H1 (cell line): ENCODE measurements at regions not wholly inside any gene's neighbourhood (a gene's known extent, or its start where the extent isn't known, plus 50 kb on each side); places are given as distances from the start of the nearest gene placed in this dataset.

Source experiments
- CTCF ChIA-PET: fragments of 300-600 bp; sonication (Branson Sonifier 250); formaldehyde crosslinking; loops from one replicate; lab custom pipeline; 2021; ENCODE audit not compliant: partially characterized antibody; lab: Charles Lee
- POLR2A ChIA-PET: fragments of 300-600 bp; sonication (Branson Sonifier 250); formaldehyde crosslinking; loops from one replicate; lab custom pipeline; 2021; ENCODE audit warnings: inconsistent platforms; ENCODE audit not compliant: partially characterized antibody; lab: Charles Lee
- DNase-seq, 2 experiments: peaks; one replicate each; pipeline versions ENCODE4 v3.0.0 to v3.0.0-alpha.2; 2010 to 2022; ENCODE audit warnings: low spot score in 2 of 2, low read depth in 1 of 2, mixed read lengths in 1 of 2
- FAIRE-seq: peaks from 2 replicates; lab custom pipeline; 2011; peaks lifted over from hg19 to GRCh38; lab: Jason Lieb, UNC
- H2AFZ ChIP-seq: 2 replicates; pipeline ENCODE4 v1.8.1; 2012; ENCODE audit warnings: low read length, inconsistent platforms
- H2AK5ac ChIP-seq: 2 replicates; pipeline ENCODE4 v1.6.1; 2013; ENCODE audit warnings: low read depth, low read length
- H2BK120ac ChIP-seq: replicated peaks from 2 replicates; pipeline ENCODE3; 2013; ENCODE audit warnings: low read depth, low read length, inconsistent platforms
- H2BK12ac ChIP-seq: 2 replicates; pipeline ENCODE4 v1.6.1; 2013; ENCODE audit warnings: low read depth, low read length
- H2BK15ac ChIP-seq: 2 replicates; pipeline ENCODE4 v1.6.1; 2013; ENCODE audit warnings: low read length
- H2BK20ac ChIP-seq: 2 replicates; pipeline ENCODE4 v1.6.1; 2013; ENCODE audit warnings: low read length
- H2BK5ac ChIP-seq: 2 replicates; pipeline ENCODE4 v1.6.1; 2013; ENCODE audit warnings: low read depth, low read length
- H3K14ac ChIP-seq: 2 replicates; pipeline ENCODE4 v1.6.1; 2013; ENCODE audit warnings: inconsistent platforms; ENCODE audit not compliant: insufficient read length
- H3K18ac ChIP-seq: 2 replicates; pipeline ENCODE4 v1.6.1; 2013; ENCODE audit warnings: low read length; ENCODE audit errors: extremely low read depth
- H3K23ac ChIP-seq: 2 replicates; pipeline ENCODE4 v1.6.1; 2013; ENCODE audit warnings: inconsistent platforms; ENCODE audit not compliant: insufficient read length
- H3K23me2 ChIP-seq: 2 replicates; pipeline ENCODE4 v1.6.1; 2013; ENCODE audit warnings: low read depth, low read length
- H3K27ac ChIP-seq: 2 replicates; pipeline ENCODE4 v1.6.1; 2011; ENCODE audit warnings: low read depth, low read length, inconsistent platforms
- H3K27me3 ChIP-seq, 4 experiments: replicated peaks in 1 of 4; 1 replicate in 1 of 4; 2 replicates in 3 of 4; pipeline versions ENCODE4 v1.6.1 to v1.8.1; 2011 to 2013; ENCODE audit warnings: low read length in 3 of 4, mild to moderate bottlenecking in 3 of 4, inconsistent platforms in 2 of 4, mixed read lengths in 2 of 4, moderate library complexity in 1 of 4; ENCODE audit not compliant: control insufficient read depth in 3 of 4, insufficient read depth in 3 of 4; ENCODE audit errors: extremely low read depth in 1 of 4
- H3K36me3 ChIP-seq, 4 experiments: 2 replicates each; pipeline versions ENCODE4 v1.6.1 to v1.8.1; 2011 to 2013; ENCODE audit warnings: mild to moderate bottlenecking in 4 of 4, low read length in 3 of 4, moderate library complexity in 2 of 4, control low read depth in 1 of 4, inconsistent platforms in 1 of 4; ENCODE audit not compliant: insufficient read depth in 4 of 4, control insufficient read depth in 2 of 4
- H3K4ac ChIP-seq: replicated peaks from 2 replicates; pipeline ENCODE3; 2013; ENCODE audit warnings: low read length, low read depth, mixed read lengths, inconsistent platforms; ENCODE audit not compliant: insufficient read length
- H3K4me1 ChIP-seq, 4 experiments: replicated peaks in 1 of 4; 1 replicate in 1 of 4; 2 replicates in 3 of 4; pipeline versions ENCODE4 v1.6.1 to v1.8.1; 2011 to 2013; ENCODE audit warnings: low read length in 3 of 4, inconsistent platforms in 2 of 4, mixed read lengths in 1 of 4; ENCODE audit not compliant: insufficient read depth in 4 of 4, control insufficient read depth in 3 of 4
- H3K4me2 ChIP-seq, 2 experiments: 2 replicates each; pipeline versions ENCODE4 v1.6.1 to v1.8.1; 2011 to 2013; ENCODE audit warnings: low read depth in 2 of 2, low read length in 2 of 2, control low read depth in 1 of 2, inconsistent platforms in 1 of 2, mild to moderate bottlenecking in 1 of 2; ENCODE audit not compliant: insufficient read depth in 1 of 2
- H3K4me3 ChIP-seq, 4 experiments: fragments of 200-600, 300-600 bp in 1 of 4; sonication (generic), shearing (Covaris generic), sonication (Bioruptor Twin) in 1 of 4; 2 replicates each; pipeline versions ENCODE4 v1.5.1 to v1.8.1; 2011 to 2016; ENCODE audit warnings: low read length in 4 of 4, low read depth in 3 of 4, control low read depth in 2 of 4, inconsistent platforms in 2 of 4, mild to moderate bottlenecking in 2 of 4, mixed read lengths in 1 of 4, moderate library complexity in 1 of 4; ENCODE audit not compliant: insufficient read depth in 2 of 4; ENCODE audit errors: extremely low read depth in 1 of 4
- H3K56ac ChIP-seq: replicated peaks from 2 replicates; pipeline ENCODE3; 2013; ENCODE audit warnings: low read depth, mild to moderate bottlenecking, mixed read lengths, low read length, inconsistent platforms; ENCODE audit not compliant: insufficient read length
- H3K79me1 ChIP-seq: 2 replicates; pipeline ENCODE4 v1.6.1; 2013; ENCODE audit warnings: low read depth, low read length, control low read depth
- H3K79me2 ChIP-seq, 2 experiments: 2 replicates each; pipeline versions ENCODE4 v1.6.1 to v1.8.1; 2012 to 2013; ENCODE audit warnings: low read length in 2 of 2, mild to moderate bottlenecking in 2 of 2, inconsistent platforms in 1 of 2; ENCODE audit not compliant: insufficient read depth in 2 of 2, control insufficient read depth in 1 of 2
- H3K9ac ChIP-seq, 4 experiments: replicated peaks in 1 of 4; 1 replicate in 1 of 4; 2 replicates in 3 of 4; pipeline versions ENCODE4 v1.6.1 to v1.8.1; 2011 to 2013; ENCODE audit warnings: low read depth in 3 of 4, low read length in 3 of 4, control low read depth in 2 of 4, mild to moderate bottlenecking in 2 of 4, moderate library complexity in 2 of 4, inconsistent platforms in 1 of 4; ENCODE audit errors: extremely low read depth in 1 of 4
- H3K9me3 ChIP-seq, 2 experiments: 2 replicates each; pipeline versions ENCODE4 v1.6.1 to v1.8.1; 2012 to 2013; ENCODE audit warnings: mild to moderate bottlenecking in 2 of 2, moderate library complexity in 2 of 2, control low read depth in 1 of 2, inconsistent platforms in 1 of 2, low read depth in 1 of 2, low read length in 1 of 2, mixed read lengths in 1 of 2; ENCODE audit not compliant: insufficient read depth in 2 of 2
- H4K20me1 ChIP-seq, 2 experiments: replicated peaks in 1 of 2; 2 replicates each; pipeline versions ENCODE3 to v1.8.1; 2011 to 2013; ENCODE audit warnings: inconsistent platforms in 2 of 2, low read length in 2 of 2, mild to moderate bottlenecking in 1 of 2; ENCODE audit not compliant: insufficient read depth in 2 of 2, control insufficient read depth in 1 of 2
- H4K5ac ChIP-seq: 2 replicates; pipeline ENCODE4 v1.6.1; 2013; ENCODE audit warnings: low read length, low read depth, mixed read lengths, inconsistent platforms; ENCODE audit not compliant: insufficient read length
- H4K8ac ChIP-seq: 2 replicates; pipeline ENCODE4 v1.8.0; 2013; ENCODE audit warnings: mild to moderate bottlenecking, moderate library complexity, low read length, inconsistent platforms; ENCODE audit not compliant: insufficient read depth; ENCODE audit errors: extremely low read depth
- H4K91ac ChIP-seq: replicated peaks from 2 replicates; pipeline ENCODE3; 2013; ENCODE audit warnings: low read length, mixed read lengths, inconsistent platforms; ENCODE audit not compliant: insufficient read length
- KDM1A ChIP-seq: fragments of 200-600, 300-600 bp; sonication (generic); IDR thresholded peaks from 2 replicates; pipeline ENCODE4 v1.7.1; 2016; ENCODE audit warnings: mild to moderate bottlenecking, low read length, borderline replicate concordance
- SUZ12 ChIP-seq: fragments of 200-600 bp; sonication (generic); IDR thresholded peaks from 2 replicates; pipeline ENCODE4 v1.6.1; 2012; ENCODE audit warnings: mild to moderate bottlenecking, inconsistent platforms, low read length, moderate library complexity, mixed read lengths
- WGBS, 2 experiments: shearing (Covaris generic) in 1 of 2; methylation state at CpG; one replicate each; pipeline versions ENCODE4 v1.1.6 to v1.1.7; 2013 to 2015; ENCODE audit warnings: low lambda C conversion rate in 2 of 2, mixed read lengths in 2 of 2, inconsistent platforms in 1 of 2, low coverage in 1 of 2, missing lambda C conversion rate in 1 of 2; ENCODE audit not compliant: insufficient replicate concordance in 2 of 2, insufficient coverage in 1 of 2, insufficient read length in 1 of 2; ENCODE audit errors: extremely low coverage in 1 of 2, missing lambda C conversion rate in 1 of 2; 5-methylcytosine and 5-hydroxymethylcytosine counted together
- TF ChIP-seq, protein P1 (sequence below): IDR thresholded peaks from 2 replicates; pipeline ENCODE4 v1.6.1; 2012; ENCODE audit warnings: inconsistent platforms

DNA sequence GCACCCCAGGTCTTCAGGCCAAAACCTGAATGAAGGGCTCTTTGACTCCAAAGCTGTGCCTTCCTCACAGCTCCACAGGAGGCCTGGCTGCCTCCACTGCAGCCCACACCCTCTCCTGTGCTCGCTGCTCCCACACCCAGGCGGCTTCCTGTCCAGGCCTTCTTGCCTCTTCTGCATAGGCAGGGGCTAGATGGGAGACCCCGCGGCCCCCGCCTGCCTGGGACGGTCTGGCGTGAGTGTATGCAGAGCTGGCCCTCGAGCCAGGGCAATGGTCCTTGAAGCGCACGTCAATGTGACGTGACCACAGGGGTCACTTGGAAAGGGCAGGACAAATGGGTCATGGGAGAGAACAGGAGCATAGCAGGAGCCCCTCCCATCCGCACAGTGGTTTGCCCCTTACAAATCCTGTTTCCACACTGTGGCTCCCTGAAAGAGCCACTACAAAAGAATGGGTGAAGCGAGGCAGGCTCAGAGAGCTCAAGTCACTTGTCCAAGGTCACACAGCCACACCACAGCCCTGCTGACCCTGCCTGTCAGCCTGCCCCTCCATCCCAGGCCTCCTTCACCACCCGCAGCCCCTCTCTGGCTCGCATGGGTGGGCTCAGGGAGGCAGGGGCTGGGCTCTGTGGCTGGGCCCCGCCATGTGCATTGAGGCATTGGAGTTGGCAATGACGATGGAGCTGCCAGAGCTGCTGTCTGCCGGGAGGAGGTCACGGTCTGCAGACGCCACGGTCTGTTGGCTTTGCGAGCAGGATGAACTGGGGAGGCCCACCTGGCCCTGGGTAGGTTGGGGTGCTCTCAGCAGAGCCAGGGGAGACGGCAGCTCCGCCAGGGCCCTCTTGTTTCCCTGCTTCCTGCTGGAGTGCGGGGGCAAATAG is 71.2 kb upstream of the WNT11 start:
- Histone ChIP-seq H3K27ac (no peak overlapping the region), H3K79me1 (no peaks in the 10 kb centered on the region), H3K23ac (no peak overlapping the region), H4K8ac (no peak overlapping the region), H3K4me2 (no peak overlapping the region), H3K9ac (no peak overlapping the region), H3K18ac (peak overlapping the region; percentile 48; the same call in 1 of the 2 replicates), H3K4ac (no peak overlapping the region), H2BK12ac (peak overlapping the region; percentile 75; the same call in 1 of the 2 replicates), H2BK15ac (0 out of 2 replicates have a peak overlapping the region, but pooled peaks have one; percentile 61), H3K79me2 (no peaks in the 10 kb centered on the region), H2BK20ac (no peak overlapping the region; the same call in 1 of the 2 replicates), H4K91ac (no peak overlapping the region), H4K20me1 (no peaks in the 10 kb centered on the region), H2BK5ac (no peak overlapping the region), H3K56ac (no peak overlapping the region), H4K5ac (no peak overlapping the region), H2AFZ (no peak overlapping the region), H3K4me3 (no peak overlapping the region), H3K9me3 (peaks cover 0 to 6% of the 10 kb centered on the region in 2 experiments; a peak in 2 of 4 replicates), H3K36me3 (no peaks in the 10 kb centered on the region), H3K14ac (no peak overlapping the region), H3K27me3 (peaks cover 0 to 7% (median 2%) of the 10 kb centered on the region in 4 experiments; a peak in 3 of 7 replicates), H2BK120ac (no peak overlapping the region), H2AK5ac (no peak overlapping the region), H3K4me1 (peaks cover 5 to 22% (median 8%) of the 10 kb centered on the region in 4 experiments), H3K23me2 (no peaks in the 10 kb centered on the region)
- ChIA-PET POLR2A (interaction anchor here (0.8 to 1.3 kb wide), 2 partner anchors 19 to 33 kb away, joined by 3 to 5 read pairs; no protein-coding TSS in a partner anchor), CTCF (interaction anchor here (1.0 to 2.4 kb wide), 7 partner anchors 9 to 67 kb away, joined by 3 to 9 read pairs (median 4); no protein-coding TSS in a partner anchor)
- TF ChIP-seq SUZ12 (no peak), KDM1A (peak; percentile 89; the same call in 1 of the 2 replicates)
- TF ChIP-seq, protein P1, sequence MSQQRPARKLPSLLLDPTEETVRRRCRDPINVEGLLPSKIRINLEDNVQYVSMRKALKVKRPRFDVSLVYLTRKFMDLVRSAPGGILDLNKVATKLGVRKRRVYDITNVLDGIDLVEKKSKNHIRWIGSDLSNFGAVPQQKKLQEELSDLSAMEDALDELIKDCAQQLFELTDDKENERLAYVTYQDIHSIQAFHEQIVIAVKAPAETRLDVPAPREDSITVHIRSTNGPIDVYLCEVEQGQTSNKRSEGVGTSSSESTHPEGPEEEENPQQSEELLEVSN: peak; percentile 71; the same call in 1 of the 2 replicates
- WGBS, 2 experiments: 84% methylated on average over 22 of the region's 25 CpGs; no CpG with 5 or more reads in 1 of the 2 experiments
- FAIRE-seq: no peak
- no peak for DNase-seq
